ENCODE measurements at regions not wholly inside any gene's neighbourhood (a gene's known extent, or its start where the extent isn't known, plus 50 kb on each side); places are given as distances from the start of the nearest gene placed in this dataset.

DNA sequence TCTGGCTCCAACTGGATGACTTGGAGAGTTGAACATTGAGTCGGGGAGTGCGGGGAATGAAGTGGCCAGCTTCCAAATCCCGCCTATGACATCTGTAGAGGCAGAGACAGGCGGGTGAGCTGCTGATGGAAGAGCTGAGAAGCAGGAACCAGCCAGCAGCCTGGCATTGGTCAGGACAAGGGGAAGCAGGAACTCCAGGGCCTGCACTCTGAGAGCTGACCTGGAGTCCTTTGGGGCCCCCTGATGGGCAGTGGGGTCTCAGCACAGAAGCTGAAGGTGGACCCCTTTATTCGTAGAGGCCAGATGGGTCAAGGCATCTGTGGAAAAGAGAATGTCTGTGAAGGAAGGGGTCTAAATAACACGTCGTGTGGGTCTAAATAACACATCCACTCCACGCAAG lies 57.0 kb downstream of the SEC61G start:
- 77% methylated on average over 8 of the region's 8 CpGs for whole genome bisulfite sequencing
- no peaks in the 10 kb centered on the region for H3K4me1 ChIP-seq
- H3K27me3 ChIP-seq, result no peaks in the 10 kb centered on the region
- no peaks in the 10 kb centered on the region for H3K9me3 ChIP-seq
- H3K36me3 ChIP-seq, result no peaks in the 10 kb centered on the region
- no peak for TF ChIP-seq POLR2AphosphoS5 (IDR thresholded peaks at IDR 0.05)
- no peak for TF ChIP-seq CTCF (IDR thresholded peaks at IDR 0.05)
- no peak for TF ChIP-seq POLR2A (IDR thresholded peaks at IDR 0.05)
- TF ChIP-seq EP300 (IDR thresholded peaks at IDR 0.05), result no peak
- no peak overlapping the region for H3K27ac ChIP-seq
- DNase-seq (ENCODE audit: low spot score in 2 of 2), result no peak
- H3K4me3 ChIP-seq, result no peak overlapping the region

- DNase-seq (ENCODE audit: low spot score in 2 of 2), result no peak
- Histone ChIP-seq H3K27ac (no peak overlapping the region), H3K9me3 (no peaks in the 10 kb centered on the region), H3K4me1 (no peaks in the 10 kb centered on the region), H3K27me3 (no peaks in the 10 kb centered on the region), H3K4me3 (no peak overlapping the region), H3K36me3 (no peaks in the 10 kb centered on the region)
- no peak for TF ChIP-seq CTCF (IDR thresholded peaks at IDR 0.05)
- WGBS, result 92% methylated on average over 5 of the region's 5 CpGs
Observed at GRCh38 chr7:54699715-54700114, 59.3 kb downstream of the SEC61G start.

DNA sequence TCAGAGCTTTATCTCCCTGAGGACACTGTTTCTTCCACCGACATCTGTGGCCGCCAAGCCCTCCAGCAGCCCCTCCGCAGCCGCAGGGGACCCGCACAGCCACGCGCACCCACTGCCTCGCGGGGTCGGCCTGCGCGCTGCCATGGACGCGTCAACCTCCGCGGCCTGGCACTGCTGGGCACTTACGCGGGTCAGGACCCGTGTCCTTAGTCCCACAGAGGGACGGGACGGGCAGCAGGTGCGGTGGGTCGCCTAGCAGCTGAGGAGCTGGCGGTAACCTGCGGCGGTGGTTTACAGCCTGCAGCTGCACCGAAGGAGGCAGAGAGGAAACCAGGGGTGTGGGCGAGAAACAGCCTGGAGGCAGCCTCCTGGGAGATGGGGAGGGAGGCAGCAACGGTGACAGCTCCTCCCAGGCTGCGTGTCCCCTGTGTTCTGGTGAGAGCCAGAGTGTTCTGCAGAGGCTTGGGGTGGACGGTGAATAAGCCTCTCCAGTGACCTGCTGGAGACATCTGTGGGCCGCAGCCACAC lies 61.3 kb downstream of the SEC61G start:
- DNase-seq (ENCODE audit: low spot score in 2 of 2), result no peak
- no peaks in the 10 kb centered on the region for H3K36me3 ChIP-seq
- no peaks in the 10 kb centered on the region for H3K4me1 ChIP-seq
- no peaks in the 10 kb centered on the region for H3K27me3 ChIP-seq
- no peak overlapping the region for H3K27ac ChIP-seq
- H3K9me3 ChIP-seq, result no peaks in the 10 kb centered on the region
- no peak overlapping the region for H3K4me3 ChIP-seq
- 54% methylated on average over 13 of the region's 32 CpGs for WGBS
- TF ChIP-seq EP300 (IDR thresholded peaks at IDR 0.05), result no peak
- no peak for TF ChIP-seq POLR2A (IDR thresholded peaks at IDR 0.05)
- TF ChIP-seq CTCF (IDR thresholded peaks at IDR 0.05), result no peak
- no peak for TF ChIP-seq POLR2AphosphoS5 (IDR thresholded peaks at IDR 0.05)

GRCh38 chr7:54690892-54691291 lies 68.1 kb downstream of the SEC61G start:
- WGBS, result 90% methylated on average over 12 of the region's 14 CpGs
- no peak for TF ChIP-seq CTCF (IDR thresholded peaks at IDR 0.05)
- no peak for TF ChIP-seq EP300 (IDR thresholded peaks at IDR 0.05)
- no peak for TF ChIP-seq POLR2AphosphoS5 (IDR thresholded peaks at IDR 0.05)
- no peak for TF ChIP-seq POLR2A (IDR thresholded peaks at IDR 0.05)
- no peak overlapping the region for H3K4me3 ChIP-seq

GRCh38 chr7:54690050-54690443 lies 69.0 kb downstream of the SEC61G start:
- H3K4me1 ChIP-seq, result no peaks in the 10 kb centered on the region
- TF ChIP-seq EP300 (IDR thresholded peaks at IDR 0.05) (no peak), CTCF (IDR thresholded peaks at IDR 0.05) (no peak), POLR2AphosphoS5 (IDR thresholded peaks at IDR 0.05) (no peak), POLR2A (IDR thresholded peaks at IDR 0.05) (no peak)
- H3K4me3 ChIP-seq, result no peak overlapping the region
- H3K9me3 ChIP-seq, result no peaks in the 10 kb centered on the region
- no peak for DNase-seq (ENCODE audit: low spot score in 2 of 2)
- H3K27me3 ChIP-seq, result no peaks in the 10 kb centered on the region
- no peaks in the 10 kb centered on the region for H3K36me3 ChIP-seq
- no peak overlapping the region for H3K27ac ChIP-seq
- WGBS, result 60% methylated on average over 9 of the region's 9 CpGs

More at GRCh38 chr7:54690892-54691291, 68.1 kb downstream of the SEC61G start:
- Histone ChIP-seq H3K27me3 (no peaks in the 10 kb centered on the region), H3K4me1 (no peaks in the 10 kb centered on the region), H3K36me3 (no peaks in the 10 kb centered on the region), H3K9me3 (no peaks in the 10 kb centered on the region), H3K27ac (no peak overlapping the region)
- no peak for DNase-seq (ENCODE audit: low spot score in 2 of 2)
